Stimulated activated CD8-positive, alpha-beta memory T cell treated with anti-CD3 and anti-CD28 coated beads, Interleukin-12 subunit alpha, Interleukin-12 subunit beta, amount 100 ng/mL, for 24 hours (primary cell): ENCODE measurements at regions not wholly inside any gene's neighbourhood (a gene's known extent, or its start where the extent isn't known, plus 50 kb on each side); places are given as distances from the start of the nearest gene placed in this dataset.
"Not testable (repeated sequence)": the region's sequence is repeated elsewhere in the genome, so short reads cannot be mapped to it uniquely, and the experiment has no call there.

Experiments
- DNase-seq: peaks from one replicate; pipeline ENCODE4 v3.0.0-alpha.2; 2020; ENCODE audit errors: extremely low read depth

DNA sequence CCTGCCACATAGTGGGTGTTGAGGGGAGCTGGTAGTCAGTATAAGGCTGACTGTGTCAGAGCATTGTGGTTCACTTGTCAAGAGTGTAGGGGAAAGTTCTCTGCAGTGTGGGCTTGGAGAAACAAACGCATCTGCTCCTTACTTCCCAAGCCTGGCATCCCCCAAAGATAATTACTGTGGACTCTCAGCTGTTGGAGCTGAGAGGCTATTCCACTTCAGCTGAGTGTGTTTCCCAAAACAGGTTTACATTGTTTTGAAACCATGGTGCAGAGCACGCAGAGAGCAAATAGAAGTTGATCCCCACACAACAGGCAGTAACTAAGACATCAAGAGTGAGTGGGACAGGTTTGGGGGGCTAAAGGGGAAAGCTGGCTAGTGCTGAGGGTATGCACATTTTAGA, 181.0 kb upstream of the EOLA2 start:
- DNase-seq, result no peak

DNA sequence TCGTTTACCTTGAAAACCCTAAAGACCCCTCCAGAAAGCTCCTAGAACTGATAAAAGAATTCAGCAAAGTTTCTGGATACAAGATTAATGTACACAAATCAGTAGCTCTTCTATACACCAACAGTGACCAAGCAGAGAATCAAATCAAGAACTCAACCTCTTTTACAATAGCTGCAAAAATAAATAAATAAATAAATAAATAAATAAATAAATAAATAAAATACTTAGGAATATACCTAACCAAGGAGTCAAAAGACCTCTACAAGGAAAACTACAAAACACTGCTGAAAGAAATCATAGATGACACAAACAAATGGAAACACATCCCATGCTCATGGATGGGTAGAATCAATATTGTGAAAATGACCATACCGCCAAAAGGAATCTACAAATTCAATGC, 186.8 kb upstream of the EOLA2 start:
- DNase-seq, result not testable (repeated sequence)

DNA sequence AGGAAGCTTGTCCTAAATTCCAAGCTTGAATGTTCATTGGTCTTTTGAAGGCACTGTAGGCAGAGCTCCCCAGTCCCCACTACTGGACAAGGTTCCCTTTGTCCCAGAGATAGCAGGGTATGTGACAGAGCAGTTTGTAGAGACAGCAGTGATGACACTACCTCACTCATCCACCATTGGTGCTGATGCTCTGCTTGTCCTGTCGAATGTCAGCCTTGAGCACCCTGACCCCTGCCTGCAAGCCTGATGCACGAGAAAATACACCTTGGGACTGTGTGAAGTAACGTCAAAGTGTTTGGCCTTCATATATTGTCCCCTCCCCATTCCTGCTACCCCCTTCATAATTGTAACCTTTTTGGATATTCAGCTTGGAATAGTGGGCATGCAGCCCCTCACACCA, 188.9 kb upstream of the EOLA2 start:
- no peak for DNase-seq

DNA sequence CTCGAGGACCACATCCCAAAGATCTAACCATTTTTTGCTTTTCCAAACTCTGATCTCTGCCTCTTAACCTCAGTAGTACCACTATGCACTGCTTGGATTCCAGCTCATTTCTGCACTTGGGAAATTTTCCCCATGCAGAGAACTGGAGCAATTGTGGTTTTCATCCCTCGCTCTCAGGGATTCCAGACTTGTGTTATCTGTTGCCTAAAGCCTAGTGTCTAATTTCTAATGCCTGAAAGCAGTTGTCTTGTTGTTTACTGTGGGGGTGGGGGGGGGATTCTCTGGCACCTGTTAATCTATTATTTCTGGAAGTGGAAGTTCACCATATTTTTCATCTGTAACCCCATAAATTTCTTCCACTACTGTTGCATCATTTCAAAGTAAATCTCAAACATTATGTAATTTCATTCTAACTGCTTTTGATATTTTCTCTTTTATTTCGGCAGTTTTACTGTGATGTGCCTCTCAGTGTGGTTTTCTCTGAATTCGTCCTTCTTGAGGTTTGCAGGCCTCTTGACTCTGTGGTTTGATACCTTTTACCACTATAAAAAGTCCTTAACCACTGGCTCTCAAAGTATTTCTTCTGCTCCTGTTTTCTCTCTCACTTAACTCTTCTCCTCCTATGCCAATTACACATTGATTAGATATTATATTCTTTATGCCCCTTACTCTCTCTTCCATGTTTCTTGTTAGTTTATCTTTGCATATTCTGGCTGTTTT, 205.6 kb upstream of the EOLA2 start:
- DNase-seq, result no peak

DNA sequence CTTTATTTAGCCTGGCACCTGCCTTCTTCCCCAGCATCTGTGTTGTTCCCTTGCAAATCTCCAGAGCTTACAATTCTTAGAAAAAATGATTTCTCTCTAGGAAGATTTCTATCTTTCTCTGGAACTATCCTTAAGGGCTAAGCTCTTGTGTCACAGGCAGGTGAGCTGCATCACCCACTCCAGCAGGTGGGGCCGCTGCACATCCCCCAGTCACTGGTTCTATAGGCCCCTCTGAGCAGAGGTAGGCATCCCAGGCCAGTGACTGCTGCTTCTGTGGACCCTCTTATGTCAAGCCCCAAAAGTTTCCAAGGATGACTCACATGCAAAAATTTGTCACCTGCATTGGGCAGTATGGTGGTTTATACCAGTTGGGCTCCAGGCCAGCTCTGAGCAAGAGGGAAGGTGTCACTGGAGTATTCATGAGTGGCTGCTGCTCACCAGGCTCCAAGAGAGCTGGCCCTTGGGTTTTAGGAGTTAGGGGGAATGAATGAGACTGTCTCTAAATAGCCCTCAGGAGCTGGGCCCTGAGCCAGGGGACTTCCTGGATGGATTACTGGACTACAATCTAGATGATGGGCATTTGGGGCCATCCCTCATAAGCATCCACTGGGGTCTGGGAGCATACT, 208.1 kb upstream of the EOLA2 start:
- DNase-seq, result no peak

DNA sequence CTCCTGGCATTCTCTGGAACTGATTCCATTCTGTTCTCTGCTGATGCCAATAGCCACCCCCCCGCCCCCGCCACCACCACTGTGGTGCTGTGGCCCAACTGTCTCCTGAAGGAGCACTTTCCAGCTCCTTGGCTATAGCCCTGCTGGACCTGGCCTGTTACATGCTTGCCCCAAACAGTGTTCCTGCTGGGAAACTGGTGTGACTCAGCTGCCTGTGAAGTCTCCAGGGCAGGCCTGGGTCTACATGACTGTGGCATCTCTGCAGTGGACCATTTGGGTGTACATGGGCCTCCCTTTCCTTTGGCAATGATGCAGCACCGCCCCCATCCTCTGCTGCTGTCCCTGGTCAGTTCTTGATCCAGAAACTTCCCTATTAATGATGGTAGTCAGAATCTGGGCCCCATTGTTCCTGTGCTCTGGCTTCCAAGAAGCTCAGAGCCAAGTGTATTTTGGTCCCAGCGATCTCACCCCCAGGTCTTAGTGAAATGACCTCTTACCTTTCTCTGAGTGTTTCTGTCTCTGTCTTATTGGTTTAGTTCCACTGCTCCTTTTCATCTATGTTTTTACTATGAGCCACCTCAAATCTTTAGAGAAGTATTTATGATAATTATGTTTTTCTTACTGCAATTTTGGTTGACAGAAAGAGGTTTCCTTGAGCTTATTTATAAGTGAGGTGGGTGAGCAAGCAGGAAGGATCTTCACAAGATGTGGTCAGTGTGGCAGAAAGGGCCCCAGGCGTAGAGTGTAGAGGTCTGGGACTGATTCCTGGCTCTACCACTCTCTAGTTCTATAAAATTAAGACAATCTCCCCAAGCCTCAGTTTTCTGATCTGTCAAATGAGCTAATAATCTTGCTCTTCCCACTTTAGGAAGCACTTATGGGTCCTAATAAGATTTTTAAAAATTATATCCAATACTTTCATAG, 210.7 kb upstream of the EOLA2 start:
- no peak for DNase-seq

DNA sequence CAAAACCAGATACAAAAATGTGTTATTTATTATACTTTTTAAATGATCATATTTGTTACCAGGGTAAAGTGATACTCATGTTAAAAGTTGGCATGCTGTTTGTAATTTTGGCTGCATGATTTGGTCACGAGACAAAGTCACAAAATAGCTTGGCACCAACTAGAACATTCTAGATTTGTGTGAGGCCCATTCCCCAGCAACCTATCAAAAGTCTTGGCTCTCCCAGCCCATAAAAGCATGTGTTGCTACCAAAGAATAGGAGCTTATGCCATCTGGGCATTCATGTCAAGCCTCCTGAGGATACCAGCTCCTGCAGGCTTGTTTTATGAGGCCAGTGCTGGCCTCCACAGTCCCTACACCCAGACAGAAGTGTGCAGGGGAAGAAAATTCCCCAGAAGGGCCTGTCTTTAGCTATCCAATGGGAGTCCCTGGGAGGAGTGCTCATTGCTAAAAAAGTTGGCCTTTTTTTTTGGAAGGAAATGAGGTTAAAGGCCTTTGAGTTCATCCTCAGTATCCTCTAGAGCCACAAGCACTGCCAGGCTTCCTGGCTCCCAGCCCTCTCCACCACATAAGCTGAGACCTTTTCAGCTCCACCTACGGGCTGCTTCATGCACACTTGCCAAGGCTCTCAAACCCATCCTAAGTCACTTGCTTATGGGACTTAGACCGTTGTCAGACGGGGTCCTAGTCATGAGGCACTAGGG, 211.9 kb upstream of the EOLA2 start:
- DNase-seq, result no peak

DNA sequence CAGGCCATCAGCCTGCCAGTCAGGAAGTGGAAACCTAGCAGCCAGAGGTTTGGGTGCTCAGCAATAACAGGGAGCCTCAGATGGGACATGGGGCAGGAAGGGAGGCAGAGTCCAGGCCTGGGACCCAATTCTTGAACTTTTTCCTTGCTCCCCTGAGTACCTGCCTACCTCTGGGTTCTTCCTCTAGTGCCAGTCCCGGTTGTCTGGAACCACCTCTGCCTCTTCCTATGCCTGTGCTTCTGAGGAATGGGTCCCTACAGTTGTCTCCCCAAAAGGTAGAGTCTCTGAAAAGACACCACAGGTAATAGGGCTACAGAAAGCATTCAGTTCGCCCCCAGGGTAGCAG, 212.4 kb upstream of the MAMLD1 start:
- DNase-seq, result no peak

DNA sequence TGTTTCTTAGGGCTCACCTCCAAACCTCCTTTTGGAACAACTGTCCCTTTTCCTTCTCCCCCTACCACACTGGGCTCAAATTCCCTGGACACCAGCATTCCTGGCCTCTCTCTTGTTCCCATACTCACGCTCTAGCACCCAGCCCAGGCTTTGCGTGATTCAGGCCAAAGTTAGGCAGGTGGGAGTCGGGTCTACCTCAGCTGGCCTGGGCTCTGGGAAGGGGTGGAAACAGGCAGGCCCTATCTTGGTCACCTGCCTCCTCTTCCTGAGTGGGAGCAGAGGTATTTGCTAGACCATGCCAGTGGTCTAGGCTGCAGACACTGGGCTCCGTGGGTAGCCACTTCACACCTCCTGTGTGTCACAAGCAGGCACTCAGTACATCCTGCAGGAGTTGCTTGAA, 211.1 kb upstream of the MAMLD1 start:
- DNase-seq, result no peak

GRCh38 chrX:150152546-150152945, 210.6 kb upstream of the MAMLD1 start:
- DNase-seq, result no peak

- no peak for DNase-seq
These were observed 207.6 kb upstream of the MAMLD1 start for GRCh38 chrX:150155436-150156035.

DNA sequence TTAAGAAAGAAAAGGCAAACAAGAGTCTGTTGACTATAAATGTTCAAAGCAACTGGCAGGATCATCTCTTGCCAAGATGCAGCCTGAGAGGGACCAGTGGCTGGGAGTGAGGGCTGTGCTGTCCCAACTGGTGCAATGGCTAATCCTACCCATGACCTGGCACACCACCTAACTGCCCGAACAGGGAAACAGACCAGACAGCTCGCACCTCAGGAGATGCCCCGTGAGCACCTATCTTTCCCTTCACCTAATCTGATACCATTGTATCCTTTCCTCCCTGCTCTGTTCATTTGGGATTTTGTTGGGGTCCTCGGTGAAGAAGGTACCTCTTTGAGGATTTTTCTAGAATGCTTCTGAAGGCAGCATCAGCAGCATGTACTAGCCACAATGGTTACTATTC, 206.5 kb upstream of the MAMLD1 start:
- DNase-seq, result no peak

DNA sequence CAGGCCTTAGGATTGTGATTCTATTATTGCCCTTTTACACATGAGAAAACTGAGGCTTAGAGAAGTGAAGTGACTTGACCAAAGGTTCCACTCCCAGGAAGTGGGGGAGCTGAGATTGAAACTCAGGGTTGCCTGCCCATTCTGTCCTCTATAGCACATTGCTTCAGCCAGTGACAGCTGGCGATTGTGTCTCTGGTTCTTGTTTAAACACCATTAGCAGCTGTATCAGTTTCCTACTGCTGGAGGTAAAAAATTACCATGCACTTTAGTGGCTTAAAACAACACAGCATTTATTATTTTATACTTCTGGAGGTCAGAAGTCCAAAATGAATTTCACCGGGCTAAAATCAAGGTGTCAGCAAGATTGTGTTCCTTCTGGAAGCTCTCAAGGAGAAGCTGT, 205.8 kb upstream of the MAMLD1 start:
- no peak for DNase-seq

DNA sequence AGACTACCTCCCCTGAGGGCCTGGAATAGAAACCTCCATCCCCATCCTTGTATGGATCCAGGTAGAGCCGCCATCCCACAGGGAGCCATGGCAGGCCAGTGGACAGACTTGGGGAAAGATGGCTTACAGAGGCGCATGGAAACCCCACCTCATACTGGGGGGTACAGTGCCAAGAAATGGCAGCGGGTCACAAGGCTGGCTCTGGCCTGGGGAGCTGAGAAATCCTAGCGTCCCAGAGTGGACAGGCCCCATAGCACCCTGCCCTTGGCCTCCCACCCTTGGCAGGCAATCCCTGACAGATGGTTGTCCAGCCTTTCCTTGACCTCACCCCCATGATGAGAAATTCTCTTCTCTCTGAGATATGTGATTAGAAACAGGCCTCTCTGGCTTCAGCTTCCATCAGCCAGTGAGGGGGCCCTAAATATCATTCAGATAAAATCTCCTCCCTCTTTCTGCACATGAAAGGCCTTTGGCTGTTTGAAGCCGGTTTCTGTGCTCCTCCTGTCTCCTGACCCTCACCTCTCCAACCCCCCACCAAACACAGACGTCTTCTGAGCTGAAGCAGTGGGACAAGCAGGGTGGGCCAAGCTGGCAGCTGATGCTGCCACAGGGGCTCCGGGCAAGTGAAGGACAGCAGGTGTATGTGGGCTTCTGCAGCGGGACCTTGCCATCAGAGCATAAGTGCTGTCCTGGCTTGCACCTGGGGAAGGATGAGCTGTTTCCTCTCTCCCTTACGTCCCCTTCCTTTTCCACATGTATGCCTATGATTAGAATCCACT, 204.4 kb upstream of the MAMLD1 start:
- no peak for DNase-seq

GRCh38 chrX:150159537-150159936, 203.6 kb upstream of the MAMLD1 start:
- no peak for DNase-seq

DNA sequence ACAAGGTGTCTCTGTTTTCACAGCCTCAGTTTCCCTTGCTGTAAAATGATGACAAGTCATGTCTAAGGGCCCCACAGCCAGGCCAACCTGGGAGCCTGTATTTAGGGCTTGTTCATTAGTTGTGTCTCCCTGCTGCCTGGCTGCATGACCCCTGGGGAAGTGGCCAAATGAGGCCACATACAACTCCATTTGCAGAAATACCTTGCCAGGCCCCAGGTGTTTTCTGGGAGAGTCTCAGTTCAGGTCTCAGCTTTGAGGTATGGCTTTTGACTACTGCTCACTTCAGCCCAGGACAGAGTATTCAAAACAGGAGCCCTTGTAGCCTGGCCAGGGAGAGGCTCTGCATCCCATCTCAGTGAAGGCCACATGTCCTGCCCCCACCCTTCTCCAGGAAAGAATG, 202.5 kb upstream of the MAMLD1 start:
- DNase-seq, result no peak

DNA sequence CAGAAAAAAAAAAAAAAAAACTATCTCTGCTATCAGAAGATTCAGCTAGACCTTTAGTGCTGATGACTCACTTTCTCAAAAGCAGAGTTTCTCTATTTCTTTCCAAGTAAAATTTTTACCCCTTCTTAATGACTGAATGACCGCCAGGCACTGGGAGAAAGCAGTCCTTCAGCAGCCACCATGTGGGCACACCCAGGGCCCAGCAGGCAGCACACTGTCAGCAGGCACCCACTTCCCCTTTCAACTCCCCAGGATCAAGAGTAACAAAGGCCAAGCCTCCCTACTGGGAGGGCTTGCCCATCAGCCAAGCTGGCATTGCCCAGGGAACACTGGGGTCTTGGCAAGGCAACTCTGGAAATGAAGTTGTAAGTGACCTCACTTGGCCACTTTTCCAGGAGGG, 201.9 kb upstream of the MAMLD1 start:
- no peak for DNase-seq

DNA sequence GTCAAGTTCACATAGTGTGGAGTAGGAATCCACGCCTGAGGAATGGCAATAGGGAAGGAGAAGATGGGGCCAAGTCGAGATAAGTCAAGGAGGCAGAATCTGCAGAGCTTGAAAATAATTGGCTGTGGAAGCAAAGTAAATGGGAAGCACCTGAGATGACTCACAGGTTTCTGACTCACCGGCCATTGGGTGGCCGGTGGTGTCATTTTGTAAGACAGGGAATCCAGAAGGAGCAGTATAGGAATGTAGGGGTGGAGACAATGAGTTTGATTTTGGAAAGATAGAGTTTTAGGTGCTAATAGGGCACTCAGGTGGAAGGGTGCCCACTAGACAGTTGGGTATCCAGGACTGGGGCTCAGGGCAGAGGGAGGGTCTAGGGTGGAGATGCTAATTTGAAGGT, 201.0 kb upstream of the MAMLD1 start:
- DNase-seq, result no peak

- no peak for DNase-seq
These were observed 199.7 kb upstream of the MAMLD1 start for GRCh38 chrX:150163221-150163930.

DNA sequence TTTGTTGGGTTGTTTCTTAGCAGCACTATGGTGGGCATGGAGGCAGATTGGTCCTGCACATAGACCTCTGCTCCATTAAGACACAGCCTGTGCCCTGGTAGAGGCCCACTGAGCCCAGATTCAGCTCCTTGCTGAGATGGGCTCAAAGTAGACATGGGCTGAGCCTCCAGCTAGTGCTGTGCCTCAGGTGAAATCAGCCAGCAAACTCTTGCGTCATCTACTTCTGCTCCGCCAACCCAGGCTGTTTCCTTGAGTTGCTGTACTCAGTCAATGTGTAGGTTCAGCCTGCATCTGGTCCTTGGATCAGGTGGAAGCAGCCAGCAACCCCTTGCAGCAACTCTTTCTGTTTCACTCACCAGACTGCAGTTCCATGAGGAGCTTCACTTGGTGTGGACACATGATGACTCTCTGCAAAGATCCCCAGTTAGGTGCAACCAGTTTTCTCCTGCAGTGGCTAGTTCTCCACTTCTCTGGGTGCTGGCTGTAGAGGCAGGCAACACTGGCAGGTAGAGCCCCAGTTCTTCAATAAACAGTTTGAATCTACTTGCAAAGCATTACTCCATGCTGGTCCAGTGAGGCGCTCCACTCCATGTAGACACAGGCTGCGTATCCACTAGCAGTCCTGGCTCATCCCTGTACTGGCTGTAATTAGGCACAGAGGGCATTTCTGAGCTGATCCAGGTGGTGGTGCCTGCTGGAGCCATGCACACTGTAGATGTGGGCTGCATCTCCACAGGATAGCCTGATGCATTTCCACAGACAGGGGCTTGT, 199.0 kb upstream of the MAMLD1 start:
- no peak for DNase-seq
